WI38 (cell line): ENCODE measurements at regions not wholly inside any gene's neighbourhood (a gene's known extent, or its start where the extent isn't known, plus 50 kb on each side); places are given as distances from the start of the nearest gene placed in this dataset.

Source experiments
- H3K4me3 ChIP-seq: 2 replicates; pipeline ENCODE4 v1.5.1; 2011; ENCODE audit warnings: low read depth, mild to moderate bottlenecking, control low read depth, low read length
- CTCF ChIP-seq: IDR thresholded peaks from 2 replicates; pipeline ENCODE4 v1.5.1; 2012; ENCODE audit warnings: low read depth, mild to moderate bottlenecking, control low read depth, low read length

GRCh38 chr3:94515983-94516382 is 453.1 kb downstream of the NSUN3 start:
- TF ChIP-seq CTCF = no peak
- no peak overlapping the region for H3K4me3 ChIP-seq

- no peak for TF ChIP-seq CTCF
- no peak overlapping the region for H3K4me3 ChIP-seq
These were observed 457.5 kb downstream of the NSUN3 start for GRCh38 chr3:94520364-94520763.

- H3K4me3 ChIP-seq = no peak overlapping the region
- TF ChIP-seq CTCF = peak; percentile 28; the same call in 1 of the 2 replicates
These were observed 459.6 kb downstream of the NSUN3 start for GRCh38 chr3:94522488-94522887.

- no peak for TF ChIP-seq CTCF
- no peak overlapping the region for H3K4me3 ChIP-seq
These were observed 461.4 kb downstream of the NSUN3 start for GRCh38 chr3:94524102-94524919.

GRCh38 chr3:94525043-94525442 is 462.2 kb downstream of the NSUN3 start:
- H3K4me3 ChIP-seq = peak overlapping the region; percentile 20; the same call in 1 of the 2 replicates
- peak; percentile 71 for TF ChIP-seq CTCF

- no peak overlapping the region for H3K4me3 ChIP-seq
- no peak for TF ChIP-seq CTCF
These were observed 467.0 kb downstream of the NSUN3 start for GRCh38 chr3:94529816-94530215.

- no peak overlapping the region for H3K4me3 ChIP-seq
- no peak for TF ChIP-seq CTCF
These were observed 470.1 kb downstream of the NSUN3 start for GRCh38 chr3:94532951-94533350.
